ENCODE measurements at regions not wholly inside any gene's neighbourhood (a gene's known extent, or its start where the extent isn't known, plus 50 kb on each side); places are given as distances from the start of the nearest gene placed in this dataset.
"Not testable (repeated sequence)": the region's sequence is repeated elsewhere in the genome, so short reads cannot be mapped to it uniquely, and the experiment has no call there.

GRCh38 chr2:236787376-236787775 lies 217.8 kb downstream of the ACKR3 start:
- not testable (repeated sequence) for TF ChIP-seq CTCF, POLR2A, EP300 (IDR thresholded peaks at IDR 0.05)

All from ovary (tissue), 3 donors.